ENCODE measurements at regions not wholly inside any gene's neighbourhood (a gene's known extent, or its start where the extent isn't known, plus 50 kb on each side); places are given as distances from the start of the nearest gene placed in this dataset.

DNA sequence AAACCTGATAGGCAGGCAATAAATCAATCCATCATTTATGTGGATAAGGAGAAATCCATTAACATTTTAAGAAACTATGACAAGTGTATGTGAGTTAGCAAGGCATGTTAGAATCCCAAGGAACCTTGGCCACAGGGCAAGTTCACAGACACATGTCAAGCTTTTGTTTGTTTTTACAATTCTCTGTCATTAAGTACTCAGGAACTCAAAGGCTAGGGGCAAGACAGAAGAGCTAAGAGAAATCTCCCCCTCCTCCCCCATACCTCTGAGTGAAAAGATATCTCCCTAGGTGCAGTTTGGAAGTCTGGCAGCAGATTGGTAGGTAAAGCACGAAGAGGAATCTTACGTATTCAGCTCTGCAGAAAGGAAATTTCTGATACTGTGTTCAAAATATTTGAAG, 348.1 kb downstream of the IRS1 start:
- TF ChIP-seq, protein P1, sequence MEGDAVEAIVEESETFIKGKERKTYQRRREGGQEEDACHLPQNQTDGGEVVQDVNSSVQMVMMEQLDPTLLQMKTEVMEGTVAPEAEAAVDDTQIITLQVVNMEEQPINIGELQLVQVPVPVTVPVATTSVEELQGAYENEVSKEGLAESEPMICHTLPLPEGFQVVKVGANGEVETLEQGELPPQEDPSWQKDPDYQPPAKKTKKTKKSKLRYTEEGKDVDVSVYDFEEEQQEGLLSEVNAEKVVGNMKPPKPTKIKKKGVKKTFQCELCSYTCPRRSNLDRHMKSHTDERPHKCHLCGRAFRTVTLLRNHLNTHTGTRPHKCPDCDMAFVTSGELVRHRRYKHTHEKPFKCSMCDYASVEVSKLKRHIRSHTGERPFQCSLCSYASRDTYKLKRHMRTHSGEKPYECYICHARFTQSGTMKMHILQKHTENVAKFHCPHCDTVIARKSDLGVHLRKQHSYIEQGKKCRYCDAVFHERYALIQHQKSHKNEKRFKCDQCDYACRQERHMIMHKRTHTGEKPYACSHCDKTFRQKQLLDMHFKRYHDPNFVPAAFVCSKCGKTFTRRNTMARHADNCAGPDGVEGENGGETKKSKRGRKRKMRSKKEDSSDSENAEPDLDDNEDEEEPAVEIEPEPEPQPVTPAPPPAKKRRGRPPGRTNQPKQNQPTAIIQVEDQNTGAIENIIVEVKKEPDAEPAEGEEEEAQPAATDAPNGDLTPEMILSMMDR (IDR thresholded peaks at IDR 0.05; ENCODE audit: control insufficient read depth, extremely low read depth, insufficient read depth), result no peak
- no peak overlapping the region for H3K4me3 ChIP-seq (ENCODE audit: low read depth, low read length)
- DNase-seq (ENCODE audit: low read depth), result no peak

DNA sequence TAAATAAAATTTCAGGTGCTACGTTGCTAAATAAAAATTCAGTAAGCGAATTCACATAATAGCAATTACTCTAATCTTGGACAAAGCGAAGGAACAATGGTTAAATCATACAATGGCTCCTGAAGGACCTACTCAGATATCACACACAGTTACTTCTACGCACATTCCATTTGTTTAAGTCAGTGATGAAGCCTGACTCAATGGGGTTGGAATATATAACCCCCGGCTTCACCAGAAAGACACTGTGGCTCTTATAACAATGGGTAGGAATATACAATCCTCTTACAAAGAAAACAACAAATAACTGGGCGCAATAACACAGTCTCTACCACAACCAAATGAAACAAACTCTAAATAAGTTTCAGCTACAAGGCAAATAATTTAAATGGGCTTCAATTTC, 349.5 kb downstream of the IRS1 start:
- DNase-seq (ENCODE audit: low read depth), result no peak
- TF ChIP-seq, protein P1 (IDR thresholded peaks at IDR 0.05; ENCODE audit: control insufficient read depth, extremely low read depth, insufficient read depth), result no peak
- no peak overlapping the region for H3K4me3 ChIP-seq (ENCODE audit: low read depth, low read length)

DNA sequence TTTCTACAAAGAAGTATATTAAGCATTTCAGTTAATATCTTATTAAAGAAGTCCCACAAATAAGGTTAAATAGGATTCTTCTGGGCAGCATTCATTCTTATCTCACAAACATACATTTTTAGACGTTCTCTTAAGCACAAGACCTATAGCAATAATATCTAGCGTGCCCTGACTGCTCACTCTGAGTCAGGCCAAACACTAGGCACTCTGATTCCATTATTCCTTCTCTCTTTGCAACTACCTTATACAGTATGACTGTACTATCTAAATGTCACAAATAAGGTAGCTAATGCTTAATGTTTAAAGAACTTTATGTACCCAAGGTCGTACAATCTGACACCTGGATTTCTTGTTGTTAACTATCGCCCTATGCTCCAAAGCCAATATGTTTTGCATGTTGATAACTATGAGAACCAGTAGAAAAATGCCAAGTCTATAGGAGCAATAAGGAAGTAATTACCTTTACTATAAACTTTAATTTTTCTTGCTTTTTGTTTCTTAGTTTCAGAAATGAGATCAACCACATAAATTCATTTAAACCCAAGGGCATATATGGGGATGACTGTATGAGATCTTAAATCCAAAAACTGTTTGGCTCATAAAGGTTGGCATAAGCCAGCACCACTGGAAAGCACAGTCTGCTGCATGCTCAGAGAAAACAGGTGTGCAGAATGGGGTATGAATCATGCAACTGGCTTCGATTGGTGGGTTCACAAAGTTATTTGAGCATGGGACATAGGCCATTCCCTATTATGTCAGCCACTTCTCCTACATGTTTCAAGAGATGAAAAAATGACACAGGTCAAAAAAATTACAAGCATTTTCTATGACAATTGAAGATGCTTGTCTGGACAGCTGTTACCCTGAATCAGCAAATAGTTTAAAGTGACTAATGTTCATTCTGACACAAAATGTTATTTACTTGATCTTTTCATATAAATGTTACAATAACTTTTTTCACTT, 352.0 kb downstream of the IRS1 start:
- H3K4me3 ChIP-seq (ENCODE audit: low read depth, low read length), result no peak overlapping the region
- TF ChIP-seq, protein P1 (IDR thresholded peaks at IDR 0.05; ENCODE audit: control insufficient read depth, extremely low read depth, insufficient read depth), result no peak
- no peak for DNase-seq (ENCODE audit: low read depth)

DNA sequence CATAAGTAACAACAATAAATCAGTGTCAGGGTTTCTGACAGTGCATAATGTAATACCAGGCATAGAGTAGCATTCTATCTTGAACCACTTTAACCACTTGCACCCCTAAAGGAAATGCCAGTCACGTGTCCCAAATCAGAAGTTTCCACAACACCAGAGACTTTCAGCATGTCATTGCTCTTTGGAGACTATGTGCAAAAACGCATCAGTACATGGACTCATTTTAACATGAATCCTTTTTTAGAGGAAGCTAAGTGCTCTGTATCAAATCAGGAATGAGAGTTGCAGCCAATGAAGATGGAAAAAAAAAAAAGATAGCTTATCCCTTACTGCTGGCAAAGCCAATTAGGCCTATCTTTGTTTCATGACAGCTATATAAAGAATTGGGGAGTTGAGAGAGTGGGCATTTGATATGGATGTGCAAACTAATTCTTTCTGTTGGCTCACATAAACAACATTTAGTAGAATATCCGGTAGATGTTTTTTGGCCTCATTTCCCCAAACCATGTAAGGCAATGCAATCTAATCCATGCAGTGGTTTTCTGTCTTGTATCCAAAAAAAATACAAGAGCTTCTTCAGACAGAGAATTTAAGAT, 353.1 kb downstream of the IRS1 start:
- TF ChIP-seq, protein P1 (IDR thresholded peaks at IDR 0.05; ENCODE audit: control insufficient read depth, extremely low read depth, insufficient read depth), result no peak
- DNase-seq (ENCODE audit: low read depth), result no peak
- no peak overlapping the region for H3K4me3 ChIP-seq (ENCODE audit: low read depth, low read length)

DNA sequence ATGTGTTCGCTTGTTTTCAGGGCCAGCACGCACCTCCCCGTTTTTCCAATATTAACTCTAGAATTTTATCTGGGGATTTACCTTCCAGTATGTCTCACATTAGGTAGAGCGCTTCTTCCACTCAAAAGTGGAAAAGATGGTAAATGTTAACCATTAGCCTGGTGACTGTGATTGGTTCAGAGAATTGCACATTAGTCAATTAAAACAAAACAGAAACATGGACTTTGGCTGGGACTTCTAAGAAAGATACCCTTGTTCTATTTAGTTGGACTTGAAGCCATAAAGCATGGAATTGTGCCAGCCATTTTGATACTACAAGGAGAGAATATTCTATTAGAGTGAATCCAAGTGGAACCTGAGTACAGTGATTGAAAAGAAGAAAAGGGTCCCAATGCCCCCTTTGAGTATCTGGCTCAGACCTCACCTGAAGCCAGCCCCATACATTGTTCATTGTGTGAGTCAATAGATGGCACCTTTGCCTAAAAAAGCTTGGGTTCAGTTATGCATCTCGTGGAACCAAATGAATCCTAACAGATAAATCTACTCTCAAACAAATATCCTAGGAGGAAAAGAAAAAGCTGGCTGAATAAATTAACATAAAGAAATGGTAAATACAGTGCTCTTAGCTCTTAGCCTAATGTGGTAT, 354.3 kb downstream of the IRS1 start:
- TF ChIP-seq, protein P1 (IDR thresholded peaks at IDR 0.05; ENCODE audit: control insufficient read depth, extremely low read depth, insufficient read depth), result 0 out of 2 replicates have a peak, but pooled peaks have one; percentile 11

DNA sequence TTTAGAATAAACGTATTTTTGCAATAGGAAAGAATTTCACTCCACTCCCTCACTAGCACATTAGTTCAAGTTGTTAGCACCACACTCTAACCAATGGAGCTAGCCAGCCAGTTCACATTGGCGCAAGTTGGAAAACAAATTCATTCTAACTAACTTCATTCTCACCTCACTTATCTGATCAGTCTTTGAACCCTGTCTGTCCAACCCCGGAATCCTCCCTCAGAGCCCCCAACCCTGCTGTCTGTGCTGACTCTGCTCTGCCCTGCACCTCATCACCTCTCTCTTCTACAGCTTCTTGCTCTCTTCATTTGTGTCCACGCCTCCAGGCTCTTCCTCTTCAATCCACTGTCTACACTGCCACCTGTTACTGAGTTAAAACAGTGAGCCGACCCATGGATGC, 356.5 kb downstream of the IRS1 start:
- H3K4me3 ChIP-seq (ENCODE audit: low read depth, low read length), result no peak overlapping the region
- TF ChIP-seq, protein P1 (IDR thresholded peaks at IDR 0.05; ENCODE audit: control insufficient read depth, extremely low read depth, insufficient read depth), result no peak
- no peak for DNase-seq (ENCODE audit: low read depth)

More for the DNA sequence above, 354.3 kb downstream of the IRS1 start:
- no peak for DNase-seq (ENCODE audit: low read depth)
- H3K4me3 ChIP-seq (ENCODE audit: low read depth, low read length), result no peak overlapping the region

Measured in LNCaP clone FGC (cell line).